NCI-H1930 (cell line): ENCODE measurements at regions not wholly inside any gene's neighbourhood (a gene's known extent, or its start where the extent isn't known, plus 50 kb on each side); places are given as distances from the start of the nearest gene placed in this dataset.
A peak's percentile ranks its signal among the peaks of the same experiment; 100 is the strongest.
"Not testable (repeated sequence)": the region's sequence is repeated elsewhere in the genome, so short reads cannot be mapped to it uniquely, and the experiment has no call there.

Source experiments
- DNase-seq, 2 experiments: peaks; one replicate each; lab custom pipeline; 2025; lab: John Stamatoyannopoulos, UW

DNA sequence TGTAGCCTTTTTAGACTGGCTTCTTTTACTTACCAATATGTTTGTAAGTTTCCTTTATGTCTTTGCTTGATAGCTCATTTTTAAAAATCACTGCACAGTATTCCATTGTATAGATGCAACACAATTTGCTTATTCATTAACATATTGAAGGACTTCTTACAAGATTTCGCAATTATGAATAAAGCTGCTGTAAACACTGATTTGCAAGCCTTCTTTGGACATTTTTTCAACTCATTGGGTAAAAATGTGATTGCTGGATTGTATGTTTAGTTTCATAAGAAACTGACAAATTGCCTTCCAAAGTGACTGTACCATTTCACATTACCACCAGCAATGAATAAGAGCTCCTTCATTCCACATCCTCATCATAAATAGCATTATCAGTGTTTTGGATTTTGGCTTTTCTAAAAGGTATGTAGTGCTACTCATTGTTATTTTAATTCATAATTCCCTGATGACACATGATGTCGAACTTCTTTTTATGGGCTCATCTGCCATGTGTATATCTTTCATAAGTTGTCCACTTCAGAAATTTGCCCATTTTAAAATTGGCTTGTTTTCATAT, 80.7 kb downstream of the TFAP2B start:
- no peak for DNase-seq

DNA sequence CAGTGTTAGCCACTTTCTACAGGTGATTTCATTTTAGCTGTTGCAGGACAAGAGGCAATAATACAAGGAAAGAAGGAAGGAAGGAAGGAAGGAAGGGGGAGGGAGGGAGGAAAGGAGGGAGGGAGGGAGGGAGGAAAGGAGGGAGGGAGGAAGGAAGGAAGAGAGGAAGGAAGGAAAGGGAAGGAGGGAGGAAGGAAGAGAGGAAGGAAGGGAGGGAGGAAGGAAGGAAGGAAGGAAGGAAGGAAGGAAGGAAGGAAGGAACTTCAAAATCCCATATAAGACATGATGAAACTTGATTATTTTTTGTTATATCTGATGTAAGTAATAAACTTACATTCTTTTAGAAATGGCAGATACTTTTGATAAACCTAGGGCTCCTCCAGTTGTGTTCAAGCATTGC, 83.6 kb downstream of the TFAP2B start:
- no peak for DNase-seq

DNA sequence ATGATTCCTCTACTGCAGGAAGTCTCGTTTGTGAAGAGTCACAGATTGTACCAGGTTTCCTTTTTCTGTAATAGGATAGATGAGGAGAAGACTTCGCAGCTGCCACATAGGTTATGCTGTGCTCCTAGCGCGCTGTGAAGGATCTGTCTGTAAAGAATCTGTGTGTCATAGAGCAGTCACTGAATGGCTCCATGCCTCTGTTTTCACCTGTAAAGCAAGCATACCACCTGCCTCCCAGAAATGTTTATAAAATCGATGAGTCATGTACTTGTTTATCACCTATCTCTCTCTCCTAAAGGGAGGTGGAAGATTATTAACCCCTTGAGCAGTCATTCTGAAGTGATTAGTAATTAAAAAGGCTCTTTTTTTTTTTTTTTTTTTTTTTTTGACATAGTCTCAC, 86.6 kb downstream of the TFAP2B start:
- DNase-seq = no peak

DNA sequence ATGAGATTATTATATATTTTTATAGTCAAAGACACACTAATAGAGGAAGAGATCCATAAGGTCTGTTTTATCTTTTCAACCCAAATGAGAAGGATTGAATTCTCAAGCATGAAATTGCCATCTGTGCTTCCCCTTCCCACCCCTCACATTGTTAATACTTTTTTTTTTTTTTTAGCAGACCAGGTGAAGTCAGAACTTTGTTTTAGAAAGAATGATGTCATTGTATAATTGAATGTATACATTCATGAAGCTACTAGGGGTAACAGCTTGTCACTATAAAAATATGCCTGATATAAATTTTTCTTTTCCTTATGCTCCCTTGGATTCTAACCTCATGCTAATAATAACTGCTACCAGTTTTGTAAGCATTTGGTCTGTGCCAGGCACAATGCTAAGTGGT, 88.9 kb downstream of the TFAP2B start:
- no peak for DNase-seq

DNA sequence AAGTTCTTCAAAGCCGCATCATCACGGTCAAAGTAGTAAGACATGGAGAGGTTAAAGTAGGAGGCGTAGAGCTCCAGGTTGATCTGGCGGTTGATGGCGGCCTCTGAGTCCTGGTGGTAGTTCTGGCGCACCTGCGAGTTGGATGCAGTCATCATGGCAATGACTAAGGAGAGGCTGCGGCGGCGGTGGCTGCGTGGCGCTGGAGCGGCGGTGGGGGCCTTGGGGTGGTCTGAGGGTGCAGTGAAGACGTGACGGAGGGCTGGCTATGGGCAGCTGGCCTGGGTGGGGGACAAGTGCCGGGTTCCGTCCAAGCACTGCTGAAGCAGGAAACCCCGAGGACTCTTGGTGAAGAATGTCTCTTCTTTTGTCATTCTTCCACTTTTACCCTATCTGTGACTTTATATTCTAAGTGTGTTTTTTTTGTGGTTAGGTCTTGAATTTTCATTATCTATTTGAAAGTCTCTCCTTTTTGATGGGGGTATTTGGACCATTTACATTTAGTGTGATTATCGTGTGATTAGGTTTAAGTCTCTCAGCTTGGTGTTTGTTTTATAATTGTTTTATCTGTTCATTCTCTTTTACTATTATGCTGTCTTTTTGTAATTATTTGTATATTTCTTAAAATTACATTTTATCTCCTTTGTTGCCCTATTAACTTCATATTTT, 94.6 kb downstream of the TFAP2B start:
- no peak for DNase-seq

DNA sequence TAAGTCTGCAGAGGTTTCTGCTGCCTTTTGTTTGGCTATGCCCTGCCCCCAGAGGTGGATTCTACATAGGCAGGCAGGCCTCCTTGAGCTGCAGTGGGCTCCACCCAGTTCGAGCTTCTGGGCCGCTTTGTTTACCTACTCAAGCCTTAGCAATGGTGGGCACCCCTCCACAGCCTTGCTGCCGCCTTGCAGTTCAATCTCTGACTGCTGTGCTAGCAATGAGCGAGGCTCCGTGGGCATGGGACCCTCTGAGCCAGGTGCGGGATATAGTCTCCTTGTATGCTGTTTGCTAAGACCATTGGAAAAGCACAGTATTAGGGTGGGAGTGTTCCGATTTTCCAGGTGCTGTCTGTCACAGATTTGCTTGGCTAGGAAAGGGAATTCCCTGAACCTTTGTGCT, 102.7 kb downstream of the TFAP2B start:
- DNase-seq = not testable (repeated sequence)

DNA sequence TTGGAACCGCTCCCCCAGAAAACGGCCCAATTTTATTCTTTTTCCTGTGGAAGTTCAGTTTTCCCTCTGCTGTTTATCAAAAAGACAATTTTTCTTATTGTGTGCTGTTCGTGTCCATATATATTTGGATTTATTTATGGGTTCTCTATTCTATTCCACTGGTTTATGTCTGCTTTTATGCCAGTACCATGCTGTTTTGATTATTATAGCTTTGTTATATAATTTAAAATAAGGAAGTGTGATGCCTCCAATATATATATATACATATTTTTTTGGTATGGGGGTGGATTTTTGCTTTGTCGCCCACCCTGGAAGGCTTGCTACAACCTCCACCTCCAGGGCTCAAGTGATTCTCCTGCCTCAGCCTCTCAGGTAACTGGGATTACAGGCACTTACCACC, 103.3 kb downstream of the TFAP2B start:
- no peak for DNase-seq

DNA sequence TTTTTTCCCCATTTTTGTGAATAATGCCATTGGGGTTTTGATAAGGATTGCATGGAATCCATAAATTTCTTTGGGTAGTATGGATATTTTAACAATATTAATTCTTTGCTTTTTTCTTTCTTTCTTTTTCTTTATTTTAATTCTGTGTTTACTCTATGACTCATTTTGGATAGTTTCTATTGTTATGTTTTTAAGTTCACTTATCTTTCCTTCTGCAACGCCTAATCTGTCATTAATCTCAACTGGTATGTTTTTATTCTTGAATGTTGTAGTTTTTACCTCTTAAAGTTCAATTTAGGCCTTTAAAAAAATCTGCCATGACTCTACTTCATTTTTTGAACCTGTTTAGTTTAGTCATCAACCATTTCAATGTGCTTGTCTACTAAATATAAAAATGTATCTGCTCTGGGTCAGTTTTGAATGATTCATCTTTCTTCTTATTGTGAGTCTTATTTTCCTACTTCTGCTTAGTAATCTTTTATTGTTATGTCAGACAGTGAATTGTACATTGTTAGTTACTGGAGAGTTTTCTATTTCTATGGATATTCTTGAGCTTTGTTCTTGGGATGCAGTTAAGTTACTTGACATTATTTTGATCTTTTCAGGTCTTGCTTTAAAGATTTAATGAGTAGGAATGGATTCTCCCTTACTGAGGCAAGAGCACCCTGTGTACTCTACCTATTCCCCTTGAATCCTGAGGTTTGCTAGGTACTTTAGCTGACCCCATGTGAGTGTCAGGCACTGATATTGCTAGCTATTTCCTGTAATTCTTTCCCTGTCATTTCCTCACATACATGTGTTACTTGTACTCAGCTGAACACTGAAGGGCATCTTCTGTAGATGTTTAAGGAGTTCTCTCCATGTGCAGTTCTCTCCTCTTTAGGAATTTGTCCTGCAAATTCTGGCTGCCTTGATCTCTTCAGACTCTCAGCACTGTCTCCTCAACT, 104.2 kb downstream of the TFAP2B start:
- no peak for DNase-seq

DNA sequence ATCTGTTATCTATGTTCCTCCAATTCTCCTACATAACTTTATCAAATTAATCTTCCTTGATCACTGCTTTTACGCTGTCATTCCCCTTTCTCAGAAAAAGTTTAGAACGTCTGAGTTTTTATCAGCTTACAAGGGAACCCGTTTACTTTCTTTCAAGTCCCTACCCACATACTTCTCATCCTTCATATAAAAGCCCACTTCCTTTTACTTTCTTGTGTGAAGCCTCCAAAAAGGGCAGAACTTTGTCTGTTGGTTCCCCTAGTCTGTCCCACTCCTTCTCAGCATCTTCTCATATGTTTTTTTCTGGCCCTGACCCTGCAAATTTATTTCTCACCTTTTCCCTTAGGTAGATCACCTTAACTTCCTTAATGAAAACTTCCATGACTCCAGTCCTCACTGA, 106.1 kb downstream of the TFAP2B start:
- DNase-seq = no peak

DNA sequence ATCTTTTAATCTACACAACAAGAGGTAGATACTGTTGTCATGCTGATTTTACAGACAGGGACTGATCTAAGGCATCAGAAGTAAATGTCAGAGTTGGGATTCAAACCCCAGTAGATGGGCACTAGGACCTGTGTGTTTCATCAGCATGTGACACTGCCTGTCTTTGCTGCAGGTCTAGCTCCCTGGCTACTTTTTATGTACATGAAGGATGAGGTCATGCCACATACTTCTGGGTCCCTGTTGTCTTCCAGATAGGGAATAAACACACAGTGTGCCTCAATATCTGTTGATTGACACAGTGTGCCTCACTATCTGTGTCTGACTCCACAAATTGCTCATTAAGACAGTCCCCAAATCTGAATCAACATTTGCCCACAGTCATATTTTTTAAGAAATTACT, 106.9 kb downstream of the TFAP2B start:
- no peak for DNase-seq

DNA sequence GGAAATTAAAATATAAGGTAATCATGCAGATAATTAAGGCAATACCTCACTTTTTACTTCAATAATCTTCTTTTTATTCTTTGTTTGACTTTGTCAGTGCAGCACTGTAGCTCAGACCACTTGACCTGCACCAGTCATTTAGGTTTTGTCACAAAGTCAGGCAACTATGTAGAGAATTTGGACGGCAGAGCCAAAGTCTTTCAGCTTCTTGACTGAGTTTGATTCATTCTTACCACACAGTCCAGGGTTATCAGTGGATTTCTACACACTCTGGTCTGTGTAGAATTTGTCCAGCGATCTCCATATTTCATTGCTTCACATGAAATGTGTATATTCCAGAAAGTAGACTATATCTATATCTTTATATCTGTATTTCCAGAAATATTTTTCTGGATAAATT, 107.3 kb downstream of the TFAP2B start:
- no peak for DNase-seq

DNA sequence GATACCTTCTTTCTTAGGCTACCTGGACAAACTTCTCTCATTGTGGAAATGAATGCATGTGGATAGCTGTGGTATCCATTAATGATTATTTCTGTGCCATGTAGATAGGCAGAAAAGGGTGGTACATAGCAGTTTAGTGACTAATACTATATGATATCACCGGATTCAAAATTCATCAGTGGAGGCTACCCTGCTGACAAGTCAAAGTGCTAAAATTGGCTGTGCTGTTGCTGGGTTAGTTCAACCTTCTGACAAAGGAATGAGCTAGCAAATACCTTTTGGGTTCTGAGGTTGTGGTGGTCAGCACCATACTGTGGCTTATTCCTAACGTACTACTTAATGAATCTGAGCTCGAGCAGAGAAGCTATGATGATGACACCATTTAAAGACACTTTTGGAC, 109.1 kb downstream of the TFAP2B start:
- DNase-seq = no peak

DNA sequence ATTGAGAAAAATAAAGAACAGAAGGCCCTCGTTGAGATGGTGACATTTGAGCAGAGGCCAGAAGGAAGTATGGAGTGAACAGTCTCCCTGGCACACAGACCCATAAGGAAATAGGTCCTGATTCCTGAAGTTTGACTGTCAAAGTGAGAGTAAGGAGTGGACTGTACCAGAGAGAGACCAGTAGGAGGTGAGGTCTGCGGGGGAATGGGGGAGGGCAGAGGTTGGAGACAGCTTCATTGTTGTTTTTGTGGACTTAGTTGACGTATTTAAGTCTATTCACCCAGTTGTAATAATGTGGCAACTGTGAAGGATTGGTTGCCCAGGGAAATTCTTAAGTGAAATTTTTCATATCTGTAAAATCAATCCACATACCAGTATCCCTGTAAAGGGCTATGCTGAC, 110.7 kb downstream of the TFAP2B start:
- DNase-seq = no peak

DNA sequence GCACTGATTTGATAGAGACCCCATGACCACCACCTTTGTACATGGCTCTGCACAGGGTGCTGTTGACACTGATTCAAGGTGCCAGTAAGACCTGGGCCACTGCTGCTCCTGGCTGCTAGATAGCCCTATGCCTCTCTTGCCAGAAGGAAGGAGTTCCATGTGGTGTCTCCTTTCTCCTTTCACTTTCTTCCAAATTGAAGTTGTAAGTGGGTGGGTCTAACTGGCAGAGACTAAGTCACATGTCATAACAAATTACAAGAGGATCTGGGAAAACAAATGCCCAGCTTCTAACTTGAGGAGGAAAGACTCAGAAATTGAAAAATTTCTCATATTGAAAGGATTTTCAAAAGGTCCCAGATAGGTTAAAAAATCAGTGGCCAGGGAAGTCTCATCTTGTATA, 116.8 kb downstream of the TFAP2B start:
- DNase-seq = no peak

DNA sequence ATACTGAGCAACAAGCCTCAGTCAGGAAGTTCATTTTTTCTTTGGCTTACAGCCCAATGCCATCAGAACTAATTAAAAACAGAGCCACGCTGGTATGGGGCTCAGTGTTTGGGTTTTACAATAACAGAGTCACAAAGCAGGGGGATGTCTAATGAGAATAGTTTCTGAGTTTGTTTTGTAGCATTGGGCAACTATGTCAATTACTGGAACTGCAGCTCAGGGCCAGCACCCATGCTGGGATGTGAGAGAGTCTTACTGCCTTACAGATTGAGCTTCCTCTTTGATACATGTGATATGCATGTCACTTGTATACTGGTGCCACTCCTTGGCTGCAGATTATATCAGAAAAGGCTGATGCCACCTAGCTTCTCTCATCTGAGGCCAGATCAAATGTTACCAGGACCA, 117.6 kb downstream of the TFAP2B start:
- DNase-seq = no peak

DNA sequence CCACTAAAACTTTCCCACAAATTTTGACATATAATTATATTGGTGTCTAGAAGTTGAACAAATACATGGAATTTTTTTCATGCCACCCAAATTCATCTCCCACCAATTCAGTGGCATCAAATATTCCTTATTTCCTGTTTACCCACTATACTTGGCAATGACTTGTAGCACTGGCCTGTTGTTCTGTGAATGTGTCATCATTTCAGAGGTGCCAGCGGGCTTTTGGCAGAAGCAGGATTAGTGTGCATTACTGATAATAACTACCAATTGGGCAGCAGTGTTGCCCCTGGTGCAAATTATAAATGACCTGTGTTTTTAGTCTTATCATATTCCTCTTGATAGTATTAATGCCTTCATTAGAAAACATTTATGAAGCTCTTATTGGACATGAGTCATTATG, 121.3 kb downstream of the TFAP2B start:
- no peak for DNase-seq

DNA sequence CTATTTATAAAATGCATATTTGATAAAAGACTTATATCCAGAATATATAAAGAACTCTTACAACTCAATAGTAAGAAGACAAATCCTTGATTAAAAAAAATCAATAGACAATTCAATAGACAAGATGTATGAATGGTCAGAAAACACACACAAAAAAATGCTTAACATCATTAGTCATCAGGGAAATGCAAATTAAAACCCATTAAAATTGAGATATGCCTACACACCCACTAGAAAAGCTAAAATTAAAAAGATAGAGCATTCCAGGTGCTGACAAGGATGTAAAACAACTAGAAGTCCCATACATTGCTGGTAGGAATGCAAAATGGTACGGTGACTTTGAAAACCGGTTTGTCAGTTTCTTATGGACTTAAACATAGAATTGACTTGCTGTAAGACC, 127.1 kb downstream of the TFAP2B start:
- DNase-seq = no peak

DNA sequence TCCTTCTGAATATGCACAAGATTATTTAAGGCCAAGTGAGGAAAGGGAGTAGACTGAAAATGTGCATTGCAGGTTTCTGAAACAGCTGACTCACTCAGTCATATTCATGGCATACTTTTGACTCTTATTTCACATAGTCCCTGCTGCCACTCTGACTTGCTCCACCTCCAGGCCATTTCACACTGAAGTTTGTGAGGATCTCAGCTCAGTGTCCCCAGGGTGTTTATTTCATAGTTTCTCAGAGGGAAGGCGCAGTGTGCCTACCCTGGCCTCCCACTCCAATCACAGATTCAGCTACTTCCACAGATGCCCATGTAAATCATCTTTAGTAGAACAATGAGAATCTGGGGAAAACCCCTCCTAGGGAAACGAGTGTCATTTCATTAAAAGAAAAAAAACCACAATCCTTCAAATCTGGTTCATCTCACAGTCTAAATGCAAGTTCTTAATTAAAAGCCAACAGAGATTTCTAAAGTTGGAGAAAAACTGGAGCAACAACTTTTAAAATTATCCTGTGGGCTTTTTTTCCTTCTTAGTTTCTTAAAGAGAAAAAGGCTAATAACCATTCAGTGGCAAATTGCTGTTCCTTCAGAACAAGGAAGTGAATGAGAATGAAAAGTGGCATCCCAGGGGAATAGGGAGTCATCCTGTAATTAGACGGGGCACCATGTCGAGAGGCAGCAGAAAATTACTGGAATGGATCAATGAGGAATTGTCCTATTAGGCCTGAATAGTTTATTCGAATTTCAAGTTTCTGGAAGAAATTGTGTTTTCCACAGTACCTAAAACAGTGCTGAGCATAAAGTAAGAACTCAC, 133.6 kb downstream of the TFAP2B start:
- peak in 1 of 2 experiments; percentile 3 for DNase-seq

DNA sequence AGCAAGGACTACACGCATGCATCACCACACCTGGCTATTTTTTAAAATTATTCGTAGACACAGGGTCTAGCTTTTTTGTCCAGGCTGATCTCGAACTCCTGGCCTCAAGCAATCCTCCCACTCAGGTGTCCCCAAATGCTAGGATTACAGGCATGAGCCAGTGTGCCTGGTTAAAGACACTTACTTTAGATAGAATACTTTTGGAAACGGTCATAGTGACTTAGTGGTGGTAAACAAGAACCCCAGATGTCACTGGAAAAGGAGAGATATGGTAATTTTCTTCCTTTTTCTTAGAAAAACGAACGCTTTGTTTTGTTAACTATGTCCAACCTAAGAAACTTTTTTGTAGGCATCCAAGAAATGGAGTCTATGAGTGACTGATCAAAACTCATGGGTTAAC, 137.3 kb downstream of the TFAP2B start:
- no peak for DNase-seq

DNA sequence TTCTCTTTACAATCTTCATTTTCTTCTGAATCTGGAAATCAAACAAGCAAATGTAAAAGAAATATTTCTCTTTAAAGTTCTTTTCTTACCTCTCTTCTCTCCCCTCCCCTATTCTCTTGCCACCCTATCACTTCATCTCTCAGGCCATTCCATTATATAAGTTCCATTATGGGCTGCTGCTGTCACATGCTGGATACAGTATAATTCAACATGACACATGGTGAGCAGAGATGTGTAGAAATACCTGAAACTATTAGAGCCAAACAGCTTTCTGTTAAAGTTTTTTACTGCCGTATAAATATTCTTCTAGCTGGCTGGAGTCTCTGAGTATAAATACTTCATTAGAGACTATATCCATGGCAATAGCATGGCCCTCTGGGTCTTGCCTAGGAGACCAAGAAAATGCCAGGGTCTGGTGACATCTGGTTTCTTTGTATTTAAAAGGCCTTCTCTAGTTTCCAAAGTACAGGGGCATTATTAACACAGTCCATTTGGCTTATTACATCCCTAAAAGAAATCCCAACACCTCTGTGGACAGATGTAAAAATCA, 139.6 kb downstream of the TFAP2B start:
- no peak for DNase-seq

DNA sequence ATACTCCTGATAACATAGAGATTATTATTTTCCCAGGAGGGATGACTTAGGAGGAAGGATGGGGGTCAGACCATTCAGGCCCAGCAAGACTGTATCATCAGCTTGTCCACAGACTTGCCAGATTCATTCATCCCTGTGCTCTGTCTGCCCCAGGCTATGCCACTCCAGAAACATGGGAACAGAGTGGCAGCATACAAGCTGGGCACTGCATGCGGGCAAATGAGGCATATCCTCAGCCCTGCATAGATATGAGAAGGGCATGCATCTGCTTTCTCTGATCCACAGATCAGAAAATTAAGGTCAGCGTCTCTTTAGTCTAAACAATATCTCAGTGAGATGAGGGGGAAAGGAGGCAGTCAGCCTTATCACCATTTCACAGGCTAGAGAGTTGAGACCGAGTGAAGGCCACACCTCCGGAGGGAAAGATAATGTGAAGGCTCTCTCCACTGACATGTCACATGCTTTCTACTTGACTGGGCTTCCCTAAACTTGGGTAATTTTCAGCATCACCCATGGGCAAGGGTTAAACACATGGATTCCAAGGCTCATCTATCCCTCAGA, 140.5 kb downstream of the TFAP2B start:
- DNase-seq = no peak

DNA sequence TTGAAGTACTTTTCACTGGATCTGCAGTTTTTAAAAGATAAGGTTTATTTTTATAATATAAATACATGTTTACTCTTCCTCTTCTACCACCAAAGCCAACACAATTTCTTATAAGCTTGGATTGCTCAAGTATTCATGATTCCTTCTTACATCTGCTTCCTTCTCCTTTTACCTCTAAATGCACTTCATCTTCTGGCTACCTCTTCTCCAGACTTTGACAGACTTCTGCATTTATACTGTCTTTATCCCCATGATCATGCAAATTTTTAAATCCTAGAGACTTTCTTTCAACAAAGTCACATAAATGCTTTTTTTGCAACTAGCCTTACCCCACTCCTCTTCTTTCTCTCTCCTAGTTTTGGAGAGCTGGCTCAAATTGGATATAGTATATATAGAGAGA, 142.9 kb downstream of the TFAP2B start:
- no peak for DNase-seq
